Uterus (tissue), 3 donors: ENCODE measurements at regions not wholly inside any gene's neighbourhood (a gene's known extent, or its start where the extent isn't known, plus 50 kb on each side); places are given as distances from the start of the nearest gene placed in this dataset.

ENCODE experiments used
- DNase-seq, 2 donors: peaks; one replicate each; pipeline ENCODE4 v3.0.0-alpha.2; 2019 to 2020
- H3K27ac ChIP-seq, 2 donors: fragments of 200-600 bp; sonication (generic); 1 replicate in 1 of 2; 2 replicates in 1 of 2; pipeline ENCODE4 v1.5.1; 2016 to 2018
- H3K27me3 ChIP-seq, 2 donors: fragments of 200-600 bp; sonication (generic); one replicate each; pipeline ENCODE4 v1.5.1; 2018 to 2019; ENCODE audit warnings: control low read depth in 1 of 2
- H3K36me3 ChIP-seq, 2 donors: fragments of 200-600 bp; sonication (generic); one replicate each; pipeline ENCODE4 v1.5.1; 2019; ENCODE audit warnings: control low read depth in 1 of 2
- H3K4me1 ChIP-seq, 2 donors: fragments of 200-600 bp; sonication (generic); one replicate each; pipeline ENCODE4 v1.5.1; 2018 to 2019; ENCODE audit warnings: control low read depth in 1 of 2
- H3K4me3 ChIP-seq, 2 donors: fragments of 200-600 bp; sonication (generic); 1 replicate in 1 of 2; 2 replicates in 1 of 2; pipeline ENCODE4 v1.5.1; 2018 to 2019; ENCODE audit warnings: mild to moderate bottlenecking in 1 of 2
- H3K9me3 ChIP-seq, 2 donors: fragments of 200-600 bp; sonication (generic); one replicate each; pipeline ENCODE4 v1.5.1; 2019; ENCODE audit warnings: control low read depth in 1 of 2
- CTCF ChIP-seq, 4 experiments: fragments of 200-600 bp in 2 of 4; fragments of 450-650 bp in 2 of 4; sonication (generic) in 2 of 4; IDR thresholded peaks; one replicate each; pipeline ENCODE4 v1.5.1; 2016 to 2019; ENCODE audit warnings: antibody characterized with exemption in 4 of 4, mild to moderate bottlenecking in 2 of 4, moderate library complexity in 1 of 4
- POLR2A ChIP-seq, 2 donors: fragments of 450-650 bp; IDR thresholded peaks; one replicate each; pipeline ENCODE4 v1.6.1; 2016; ENCODE audit warnings: antibody characterized with exemption in 2 of 2, mild to moderate bottlenecking in 1 of 2, moderate library complexity in 1 of 2
- intact Hi-C: fragments of 100-400 bp; cut with DNase I; formaldehyde crosslinking; loops from one replicate; pipeline ENCODE4 v1.15.1; 2023; ENCODE audit warnings: low total_unique reads
- donor health status: DM: yes; HTN: yes; CAD: no.

GRCh38 chr2:14340703-14341102 is 291.8 kb upstream of the LRATD1 start:
- H3K4me1 ChIP-seq, result no peaks in the 10 kb centered on the region
- H3K9me3 ChIP-seq, result no peaks in the 10 kb centered on the region
- H3K4me3 ChIP-seq, result no peak overlapping the region
- H3K36me3 ChIP-seq, result no peaks in the 10 kb centered on the region
- intact Hi-C loops, result no loop called here
- H3K27me3 ChIP-seq, result no peaks in the 10 kb centered on the region
- no peak for TF ChIP-seq CTCF (IDR thresholded peaks at IDR 0.05)
- no peak for TF ChIP-seq POLR2A (IDR thresholded peaks at IDR 0.05)
- no peak overlapping the region for H3K27ac ChIP-seq
- no peak for DNase-seq

GRCh38 chr2:14342313-14342712 is 290.2 kb upstream of the LRATD1 start:
- intact Hi-C loops, result no loop called here
- Histone ChIP-seq H3K4me3 (no peak overlapping the region), H3K4me1 (no peaks in the 10 kb centered on the region), H3K27me3 (no peaks in the 10 kb centered on the region), H3K36me3 (no peaks in the 10 kb centered on the region), H3K9me3 (no peaks in the 10 kb centered on the region), H3K27ac (no peak overlapping the region)
- no peak for DNase-seq
- TF ChIP-seq POLR2A (IDR thresholded peaks at IDR 0.05) (no peak), CTCF (IDR thresholded peaks at IDR 0.05) (no peak)

- TF ChIP-seq CTCF (IDR thresholded peaks at IDR 0.05) (no peak), POLR2A (IDR thresholded peaks at IDR 0.05) (no peak)
- Histone ChIP-seq H3K4me3 (no peak overlapping the region), H3K4me1 (no peaks in the 10 kb centered on the region), H3K36me3 (no peaks in the 10 kb centered on the region), H3K27ac (no peak overlapping the region), H3K9me3 (no peaks in the 10 kb centered on the region), H3K27me3 (no peaks in the 10 kb centered on the region)
- intact Hi-C loops, result no loop called here
- no peak for DNase-seq
These were observed 288.2 kb upstream of the LRATD1 start for GRCh38 chr2:14344355-14344754.

- no peak for DNase-seq
- Histone ChIP-seq H3K4me1 (no peaks in the 10 kb centered on the region), H3K36me3 (no peaks in the 10 kb centered on the region), H3K9me3 (no peaks in the 10 kb centered on the region), H3K27me3 (no peaks in the 10 kb centered on the region), H3K27ac (no peak overlapping the region), H3K4me3 (no peak overlapping the region)
- intact Hi-C loops, result no loop called here
- TF ChIP-seq POLR2A (IDR thresholded peaks at IDR 0.05) (no peak), CTCF (IDR thresholded peaks at IDR 0.05) (no peak)
These were observed 284.3 kb upstream of the LRATD1 start for GRCh38 chr2:14348247-14348646.

GRCh38 chr2:14350856-14351255 is 281.7 kb upstream of the LRATD1 start:
- TF ChIP-seq POLR2A (IDR thresholded peaks at IDR 0.05) (no peak), CTCF (IDR thresholded peaks at IDR 0.05) (no peak)
- no peaks in the 10 kb centered on the region for H3K4me1 ChIP-seq
- intact Hi-C loops, result no loop called here
- no peaks in the 10 kb centered on the region for H3K36me3 ChIP-seq
- H3K9me3 ChIP-seq, result no peaks in the 10 kb centered on the region
- no peak overlapping the region for H3K4me3 ChIP-seq
- no peak overlapping the region for H3K27ac ChIP-seq
- DNase-seq, result no peak
- no peaks in the 10 kb centered on the region for H3K27me3 ChIP-seq
